Keratinocyte (primary cell): ENCODE measurements at regions not wholly inside any gene's neighbourhood (a gene's known extent, or its start where the extent isn't known, plus 50 kb on each side); places are given as distances from the start of the nearest gene placed in this dataset.

Experiments
- DNase-seq: peaks from one replicate; pipeline ENCODE4 v3.0.0-alpha.2; 2011; ENCODE audit warnings: low read depth, missing footprints, low spot score
- FAIRE-seq: peaks from 2 replicates; lab custom pipeline; 2011; peaks lifted over from hg19 to GRCh38; lab: Jason Lieb, UNC
- H2AFZ ChIP-seq: 2 replicates; pipeline ENCODE4 v1.6.0; 2012; ENCODE audit warnings: low read length, control low read depth, inconsistent platforms; ENCODE audit not compliant: control insufficient read depth
- H3K27ac ChIP-seq: 2 replicates; pipeline ENCODE4 v1.5.1; 2011; ENCODE audit warnings: low read length; ENCODE audit not compliant: control insufficient read depth, insufficient read depth
- H3K27me3 ChIP-seq: 3 replicates; pipeline ENCODE4 v1.6.0; 2011; ENCODE audit warnings: low read length; ENCODE audit not compliant: control insufficient read depth, insufficient read depth; ENCODE audit errors: extremely low read depth
- H3K36me3 ChIP-seq, 2 experiments: 2 replicates in 1 of 2; 3 replicates in 1 of 2; pipeline ENCODE4 v1.5.1; 2011; ENCODE audit warnings: low read length in 2 of 2, mild to moderate bottlenecking in 1 of 2; ENCODE audit not compliant: control insufficient read depth in 2 of 2, insufficient read depth in 2 of 2; ENCODE audit errors: extremely low read depth in 1 of 2
- H3K4me1 ChIP-seq: 3 replicates; pipeline ENCODE4 v1.5.1; 2011; ENCODE audit warnings: low read length; ENCODE audit not compliant: control insufficient read depth, insufficient read depth; ENCODE audit errors: extremely low read depth
- H3K4me2 ChIP-seq: 3 replicates; pipeline ENCODE4 v1.6.0; 2011; ENCODE audit warnings: low read depth, low read length; ENCODE audit not compliant: control insufficient read depth, insufficient read depth; ENCODE audit errors: extremely low read depth
- H3K4me3 ChIP-seq, 3 experiments: fragments of 200-600 bp in 1 of 3; sonication (generic) in 1 of 3; 2 replicates in 2 of 3; 3 replicates in 1 of 3; pipeline ENCODE4 v1.5.1; 2011 to 2016; ENCODE audit warnings: low read length in 3 of 3, mild to moderate bottlenecking in 3 of 3, control low read depth in 2 of 3, inconsistent platforms in 1 of 3, low read depth in 1 of 3, mixed read lengths in 1 of 3, mixed run types in 1 of 3, moderate library complexity in 1 of 3; ENCODE audit not compliant: control insufficient read depth in 2 of 3, insufficient read depth in 2 of 3; ENCODE audit errors: extremely low read depth in 1 of 3
- H3K79me2 ChIP-seq: 2 replicates; pipeline ENCODE4 v1.6.0; 2012; ENCODE audit warnings: low read length; ENCODE audit not compliant: control insufficient read depth, insufficient read depth
- H3K9ac ChIP-seq: 3 replicates; pipeline ENCODE4 v1.6.0; 2011; ENCODE audit warnings: low read length; ENCODE audit not compliant: control insufficient read depth, insufficient read depth; ENCODE audit errors: extremely low read depth
- H3K9me1 ChIP-seq: 3 replicates; pipeline ENCODE4 v1.6.0; 2011; ENCODE audit warnings: low read length; ENCODE audit not compliant: control insufficient read depth, insufficient read depth; ENCODE audit errors: extremely low read depth
- H3K9me3 ChIP-seq: 2 replicates; pipeline ENCODE4 v1.5.1; 2012; ENCODE audit warnings: low read depth, low read length; ENCODE audit not compliant: control insufficient read depth
- H4K20me1 ChIP-seq: 3 replicates; pipeline ENCODE4 v1.6.0; 2011; ENCODE audit warnings: low read length; ENCODE audit not compliant: control insufficient read depth, insufficient read depth; ENCODE audit errors: extremely low read depth
- CTCF ChIP-seq, 3 experiments: IDR thresholded peaks in 1 of 3; conservative IDR thresholded peaks in 1 of 3; optimal IDR thresholded peaks in 1 of 3; 2 replicates in 2 of 3; 3 replicates in 1 of 3; pipeline versions ENCODE3 to v1.5.1; 2011; ENCODE audit warnings: low read length in 3 of 3, mild to moderate bottlenecking in 3 of 3, moderate library complexity in 2 of 3, control low read depth in 1 of 3, inconsistent platforms in 1 of 3; ENCODE audit not compliant: insufficient read depth in 2 of 3; ENCODE audit errors: extremely low read depth in 1 of 3
- EZH2 ChIP-seq: IDR thresholded peaks from one replicate; pipeline ENCODE4 v1.6.1; 2012; ENCODE audit warnings: inconsistent platforms, mild to moderate bottlenecking, low read length, moderate library complexity
- dilution Hi-C: fragments of 300-500 bp; cut with MboI; formaldehyde crosslinking; loops from one replicate; pipeline ENCODE4 v1.7.0; 2020; ENCODE audit warnings: low sequenced_read_pairs; ENCODE audit not compliant: extremely low pct_ligation_motif_present

DNA sequence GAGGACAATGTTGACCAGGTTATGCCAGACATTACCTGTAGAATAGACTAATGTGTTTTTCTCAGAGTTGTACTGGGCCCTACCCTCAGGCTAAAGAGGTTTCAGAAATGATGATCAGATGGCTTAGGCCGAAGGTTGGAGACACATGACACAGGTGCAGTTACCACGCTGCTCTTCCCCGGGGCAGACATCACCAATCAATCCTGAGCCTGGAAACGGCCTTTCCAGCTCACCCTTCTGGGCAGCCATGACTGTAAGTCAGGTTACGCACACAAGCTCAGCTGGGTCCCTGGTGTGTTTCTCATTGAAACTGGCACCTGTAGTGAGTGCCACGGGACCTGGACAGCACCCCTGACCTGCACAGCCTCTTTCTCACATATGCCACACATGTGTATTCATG lies 299.3 kb downstream of the UQCRFS1 start:
- no peak overlapping the region for H3K27ac ChIP-seq
- no peak overlapping the region for H3K9ac ChIP-seq
- no peaks in the 10 kb centered on the region for H3K4me1 ChIP-seq
- no peak overlapping the region for H2AFZ ChIP-seq
- TF ChIP-seq EZH2 (no peak), CTCF (optimal IDR thresholded peaks at IDR 0.05 in 1 of 3, IDR thresholded peaks at IDR 0.05 in 1 of 3, conservative IDR thresholded peaks at IDR 0.05 in 1 of 3; ENCODE audit: extremely low read depth in 1 of 3, insufficient read depth in 2 of 3, low read length in 3 of 3) (no peak)
- H3K36me3 ChIP-seq: no peaks in the 10 kb centered on the region
- no peak overlapping the region for H3K4me2 ChIP-seq
- H3K27me3 ChIP-seq: no peaks in the 10 kb centered on the region
- dilution Hi-C loops: no loop called here
- peaks cover 3% of the 10 kb centered on the region for H3K9me3 ChIP-seq
- FAIRE-seq: no peak
- no peaks in the 10 kb centered on the region for H4K20me1 ChIP-seq
- no peaks in the 10 kb centered on the region for H3K9me1 ChIP-seq
- H3K4me3 ChIP-seq: no peak overlapping the region
- no peak for DNase-seq
- no peaks in the 10 kb centered on the region for H3K79me2 ChIP-seq

- DNase-seq: no peak
- Histone ChIP-seq H3K79me2 (no peaks in the 10 kb centered on the region), H3K9ac (no peak overlapping the region), H3K27ac (no peak overlapping the region), H3K4me2 (no peak overlapping the region), H3K4me3 (no peak overlapping the region), H4K20me1 (no peaks in the 10 kb centered on the region), H3K4me1 (no peaks in the 10 kb centered on the region), H3K27me3 (no peaks in the 10 kb centered on the region), H3K9me3 (peaks cover 8% of the 10 kb centered on the region), H2AFZ (no peak overlapping the region), H3K9me1 (no peaks in the 10 kb centered on the region), H3K36me3 (no peaks in the 10 kb centered on the region)
- no peak for FAIRE-seq
- TF ChIP-seq EZH2 (no peak), CTCF (optimal IDR thresholded peaks at IDR 0.05 in 1 of 3, IDR thresholded peaks at IDR 0.05 in 1 of 3, conservative IDR thresholded peaks at IDR 0.05 in 1 of 3; ENCODE audit: extremely low read depth in 1 of 3, insufficient read depth in 2 of 3, low read length in 3 of 3) (no peak)
- dilution Hi-C loops: no loop called here
Measured at GRCh38 chr19:28908941-28909340, 304.0 kb downstream of the UQCRFS1 start.
